AG04450 (cell line): ENCODE measurements at regions not wholly inside any gene's neighbourhood (a gene's known extent, or its start where the extent isn't known, plus 50 kb on each side); places are given as distances from the start of the nearest gene placed in this dataset.

ENCODE experiments used
- CTCF ChIA-PET: fragments of 300-600, 350-600 bp; formaldehyde crosslinking; extraction: SDS; loops from one replicate; lab custom pipeline; 2022; ENCODE audit warnings: antibody characterized with exemption, inconsistent platforms; lab: Charles Lee
- POLR2A ChIA-PET: fragments of 350-600 bp; formaldehyde crosslinking; extraction: SDS; loops from one replicate; lab custom pipeline; 2021; ENCODE audit warnings: antibody characterized with exemption, inconsistent platforms; lab: Yijun Ruan, JAX
- DNase-seq: peaks from one replicate; pipeline ENCODE4 v3.0.0-alpha.2; 2011; ENCODE audit warnings: low read depth, low spot score
- H3K27ac ChIP-seq: one replicate; pipeline ENCODE4 v1.5.1; 2012; ENCODE audit warnings: low read depth, low read length, control low read depth
- H3K27me3 ChIP-seq: one replicate; pipeline ENCODE4 v1.6.0; 2012; ENCODE audit warnings: low read length; ENCODE audit not compliant: control insufficient read depth, insufficient read depth
- H3K4me3 ChIP-seq: 2 replicates; pipeline ENCODE4 v1.5.1; 2011; ENCODE audit warnings: mild to moderate bottlenecking, low read depth, low read length, control low read depth
- H3K9me3 ChIP-seq: 2 replicates; pipeline ENCODE4 v1.5.1; 2012; ENCODE audit warnings: low read length; ENCODE audit not compliant: control insufficient read depth, insufficient read depth
- CTCF ChIP-seq: IDR thresholded peaks from 2 replicates; pipeline ENCODE4 v1.5.1; 2011; ENCODE audit warnings: low read depth, low read length, control low read depth, inconsistent platforms

GRCh38 chr5:54804521-54804920, 180.9 kb downstream of the ESM1 start:
- no peak overlapping the region for H3K27ac ChIP-seq
- POLR2A ChIA-PET: no interaction called here
- peaks cover 2% of the 10 kb centered on the region; the same call in 1 of the 2 replicates for H3K9me3 ChIP-seq
- CTCF ChIA-PET: no interaction called here
- TF ChIP-seq CTCF: no peak
- H3K27me3 ChIP-seq: no peaks in the 10 kb centered on the region
- H3K4me3 ChIP-seq: no peak overlapping the region
- no peak for DNase-seq

GRCh38 chr5:54804086-54804485, 181.3 kb downstream of the ESM1 start:
- no peak for DNase-seq
- no peak for TF ChIP-seq CTCF
- Histone ChIP-seq H3K27me3 (no peaks in the 10 kb centered on the region), H3K9me3 (peaks cover 2% of the 10 kb centered on the region; the same call in 1 of the 2 replicates), H3K4me3 (no peak overlapping the region), H3K27ac (no peak overlapping the region)
- CTCF ChIA-PET: no interaction called here
- POLR2A ChIA-PET: no interaction called here

GRCh38 chr5:54803471-54804011, 181.9 kb downstream of the ESM1 start:
- POLR2A ChIA-PET: no interaction called here
- no peak for TF ChIP-seq CTCF
- Histone ChIP-seq H3K4me3 (no peak overlapping the region), H3K27ac (no peak overlapping the region), H3K27me3 (no peaks in the 10 kb centered on the region), H3K9me3 (peaks cover 2% of the 10 kb centered on the region; the same call in 1 of the 2 replicates)
- CTCF ChIA-PET: no interaction called here
- DNase-seq: no peak

- CTCF ChIA-PET: no interaction called here
- no peak for DNase-seq
- Histone ChIP-seq H3K9me3 (no peaks in the 10 kb centered on the region), H3K27ac (no peak overlapping the region), H3K27me3 (no peaks in the 10 kb centered on the region), H3K4me3 (no peak overlapping the region)
- POLR2A ChIA-PET: no interaction called here
- TF ChIP-seq CTCF: no peak
Observed at GRCh38 chr5:54799645-54800044, 185.7 kb downstream of the ESM1 start.

- Histone ChIP-seq H3K27me3 (no peaks in the 10 kb centered on the region), H3K27ac (no peak overlapping the region), H3K9me3 (no peaks in the 10 kb centered on the region; the same call in 1 of the 2 replicates), H3K4me3 (no peak overlapping the region)
- POLR2A ChIA-PET: no interaction called here
- DNase-seq: no peak
- TF ChIP-seq CTCF: no peak
- CTCF ChIA-PET: interaction anchor here (0.8 kb wide), 1 partner anchor 279 kb away, joined by 3 read pairs; no protein-coding TSS in a partner anchor
Observed at GRCh38 chr5:54795777-54796176, 189.6 kb downstream of the ESM1 start.
